Retinal pigment epithelial cell (primary cell): ENCODE measurements at regions not wholly inside any gene's neighbourhood (a gene's known extent, or its start where the extent isn't known, plus 50 kb on each side); places are given as distances from the start of the nearest gene placed in this dataset.

Experiments used
- DNase-seq: peaks from one replicate; pipeline ENCODE4 v3.0.0-alpha.2; 2010; ENCODE audit warnings: low read depth
- H3K4me3 ChIP-seq: 2 replicates; pipeline ENCODE4 v1.5.1; 2011; ENCODE audit warnings: mild to moderate bottlenecking, low read length, control low read depth, moderate library complexity
- TF ChIP-seq, protein P1 (sequence below): conservative IDR thresholded peaks from 2 replicates; pipeline ENCODE4 v1.5.1; 2011; ENCODE audit warnings: low read depth, low read length, control low read depth, inconsistent platforms

DNA sequence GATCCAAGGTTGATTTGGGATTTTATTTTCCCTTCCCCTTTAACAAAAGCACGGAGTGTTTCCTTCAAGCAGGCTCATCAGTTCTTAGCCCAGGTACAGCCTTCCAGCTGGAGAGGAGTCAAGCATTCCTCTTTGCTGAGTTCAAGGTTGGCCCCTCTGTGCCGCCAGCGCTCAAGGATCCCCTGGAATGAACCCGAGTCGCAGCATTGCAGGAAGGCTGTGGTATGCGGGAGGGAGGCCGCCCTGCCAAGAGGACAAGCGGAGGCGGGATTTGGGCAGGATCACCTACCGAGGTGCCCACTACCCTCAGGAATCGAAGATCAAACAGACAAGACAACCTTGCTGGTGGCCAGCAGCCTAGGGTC lies 53.9 kb upstream of the NCOR2 start:
- no peak for DNase-seq
- H3K4me3 ChIP-seq = no peak overlapping the region
- TF ChIP-seq, protein P1, sequence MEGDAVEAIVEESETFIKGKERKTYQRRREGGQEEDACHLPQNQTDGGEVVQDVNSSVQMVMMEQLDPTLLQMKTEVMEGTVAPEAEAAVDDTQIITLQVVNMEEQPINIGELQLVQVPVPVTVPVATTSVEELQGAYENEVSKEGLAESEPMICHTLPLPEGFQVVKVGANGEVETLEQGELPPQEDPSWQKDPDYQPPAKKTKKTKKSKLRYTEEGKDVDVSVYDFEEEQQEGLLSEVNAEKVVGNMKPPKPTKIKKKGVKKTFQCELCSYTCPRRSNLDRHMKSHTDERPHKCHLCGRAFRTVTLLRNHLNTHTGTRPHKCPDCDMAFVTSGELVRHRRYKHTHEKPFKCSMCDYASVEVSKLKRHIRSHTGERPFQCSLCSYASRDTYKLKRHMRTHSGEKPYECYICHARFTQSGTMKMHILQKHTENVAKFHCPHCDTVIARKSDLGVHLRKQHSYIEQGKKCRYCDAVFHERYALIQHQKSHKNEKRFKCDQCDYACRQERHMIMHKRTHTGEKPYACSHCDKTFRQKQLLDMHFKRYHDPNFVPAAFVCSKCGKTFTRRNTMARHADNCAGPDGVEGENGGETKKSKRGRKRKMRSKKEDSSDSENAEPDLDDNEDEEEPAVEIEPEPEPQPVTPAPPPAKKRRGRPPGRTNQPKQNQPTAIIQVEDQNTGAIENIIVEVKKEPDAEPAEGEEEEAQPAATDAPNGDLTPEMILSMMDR = no peak

DNA sequence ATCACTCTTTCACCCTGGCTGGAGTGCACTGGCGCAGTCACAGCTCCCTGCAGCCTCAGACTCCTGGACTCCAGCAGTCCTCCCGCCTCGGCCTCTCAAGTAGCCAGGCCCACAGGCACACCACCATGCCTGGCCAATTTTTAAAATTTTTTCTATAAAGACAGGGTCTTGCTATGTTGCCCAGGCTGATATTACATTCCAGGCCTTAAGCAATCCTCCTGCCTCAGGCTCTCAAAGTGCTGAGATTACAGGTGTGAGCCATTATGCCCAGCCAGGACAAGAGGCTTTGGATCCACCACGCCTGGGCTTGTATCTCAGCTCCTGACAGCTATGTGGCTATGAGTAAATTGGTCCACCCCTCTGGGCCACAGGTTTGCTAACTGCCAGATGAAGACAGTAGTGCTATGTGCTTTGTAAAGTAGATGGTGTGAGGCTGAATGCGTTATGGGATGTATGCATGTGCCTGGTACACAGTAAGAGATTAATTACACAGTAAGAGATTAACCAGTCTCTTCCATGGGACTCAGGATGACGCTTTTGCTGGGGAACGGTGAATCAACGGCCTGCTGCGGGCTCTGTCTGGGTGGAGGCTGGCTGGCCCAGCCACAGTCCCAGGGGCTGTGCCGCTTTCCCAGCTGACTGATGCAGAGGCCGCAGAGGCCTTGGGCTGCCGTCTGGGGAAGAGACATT lies 53.3 kb upstream of the NCOR2 start:
- TF ChIP-seq, protein P1 = no peak
- H3K4me3 ChIP-seq = no peak overlapping the region
- no peak for DNase-seq

DNA sequence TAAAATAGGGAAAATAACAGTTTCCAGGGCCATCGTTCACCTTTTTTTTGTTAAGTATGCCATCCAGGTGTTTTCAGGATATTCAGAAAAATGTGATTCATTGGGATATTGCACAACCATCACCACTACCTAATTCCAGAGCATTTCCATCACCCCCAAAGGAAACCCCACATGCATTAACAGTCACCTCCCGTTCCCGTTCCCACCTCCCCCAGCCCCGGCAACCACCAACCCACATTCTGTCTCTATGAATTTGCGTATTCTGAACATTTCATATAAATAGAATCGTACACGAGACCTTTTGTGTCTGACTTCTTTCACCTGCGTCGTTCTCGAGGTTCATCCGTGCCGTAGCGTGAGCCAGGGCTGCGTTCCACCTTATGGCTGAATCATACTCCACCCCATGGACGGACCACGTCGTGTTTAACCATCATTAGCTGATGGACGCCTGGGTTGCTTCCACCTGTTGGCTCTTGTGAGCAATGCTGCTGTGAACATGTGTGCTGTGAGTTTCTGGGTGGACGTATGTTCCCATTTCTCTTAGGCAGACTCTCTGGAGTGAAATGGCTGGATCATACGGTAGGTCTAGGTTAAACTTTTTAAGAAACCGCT lies 51.0 kb upstream of the NCOR2 start:
- DNase-seq = no peak
- TF ChIP-seq, protein P1 = no peak

DNA sequence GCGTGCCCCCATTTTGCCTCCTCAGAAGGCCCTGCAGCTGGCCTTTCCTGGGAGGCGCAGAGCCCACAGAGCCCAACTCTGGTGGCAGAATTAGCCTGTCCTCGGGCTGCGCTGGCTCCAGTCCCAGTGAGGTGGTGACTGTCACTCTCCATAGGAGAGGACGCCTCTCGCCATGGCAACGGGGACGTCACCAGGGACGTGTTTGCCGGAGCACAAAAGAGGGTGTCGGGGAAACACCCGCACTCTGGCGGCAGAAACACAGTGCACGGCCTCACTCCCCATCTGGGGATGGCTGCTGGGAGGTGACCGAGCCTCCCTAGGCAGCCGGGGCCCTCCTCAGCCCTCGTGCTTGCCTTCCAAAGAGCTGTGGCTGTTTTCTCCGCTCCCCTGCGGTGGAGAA lies 50.2 kb upstream of the NCOR2 start:
- TF ChIP-seq, protein P1 = no peak
- DNase-seq = no peak
- no peak overlapping the region for H3K4me3 ChIP-seq

More for the DNA sequence above, 51.0 kb upstream of the NCOR2 start:
- no peak overlapping the region for H3K4me3 ChIP-seq
